SH-SY5Y (cell line): ENCODE measurements at regions not wholly inside any gene's neighbourhood (a gene's known extent, or its start where the extent isn't known, plus 50 kb on each side); places are given as distances from the start of the nearest gene placed in this dataset.

Source experiments
- GATA2 ChIP-seq: IDR thresholded peaks from 2 replicates; pipeline ENCODE4 v1.6.1; 2011; ENCODE audit warnings: mild to moderate bottlenecking, low read depth, low read length
- GATA3 ChIP-seq: IDR thresholded peaks from 2 replicates; pipeline ENCODE4 v1.6.1; 2011; ENCODE audit warnings: low read depth, mild to moderate bottlenecking, low read length, moderate library complexity

GRCh38 chr14:73776194-73776537 is 62.0 kb upstream of the PNMA1 start:
- TF ChIP-seq GATA2, result no peak
- no peak for TF ChIP-seq GATA3
